Mucosa of gallbladder (tissue), 1 donor: ENCODE measurements at regions not wholly inside any gene's neighbourhood (a gene's known extent, or its start where the extent isn't known, plus 50 kb on each side); places are given as distances from the start of the nearest gene placed in this dataset.
A peak's percentile ranks its signal among the peaks of the same experiment; 100 is the strongest.

Source experiments
- DNase-seq: peaks from one replicate; pipeline ENCODE4 v3.0.0-alpha.2; 2020; ENCODE audit warnings: low spot score
- donor health status: DM: no; HTN: no; CAD: no.

GRCh38 chr18:34639687-34640086 lies 70.4 kb upstream of the DTNA start:
- no peak for DNase-seq

DNA sequence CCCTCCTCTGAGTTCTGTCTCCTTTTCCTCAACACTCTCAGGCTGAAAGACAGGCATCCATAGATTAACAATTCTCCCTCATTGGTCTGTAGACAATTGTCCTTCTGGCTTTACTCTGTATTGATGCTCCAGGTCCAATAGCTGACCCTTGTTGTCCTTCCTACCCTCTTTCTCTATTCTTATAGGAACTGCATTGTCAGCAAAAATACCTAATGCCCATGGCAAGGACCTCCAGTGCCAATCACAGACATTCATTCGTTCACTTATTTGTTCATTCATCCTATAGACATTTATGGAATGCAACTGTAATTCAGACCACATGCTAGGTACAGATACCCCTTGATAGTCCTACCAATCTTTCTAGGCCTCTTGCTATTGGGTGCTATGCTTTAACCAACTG lies 69.8 kb upstream of the DTNA start:
- no peak for DNase-seq

- no peak for DNase-seq
These were observed 66.1 kb upstream of the DTNA start for GRCh38 chr18:34643989-34644388.

DNA sequence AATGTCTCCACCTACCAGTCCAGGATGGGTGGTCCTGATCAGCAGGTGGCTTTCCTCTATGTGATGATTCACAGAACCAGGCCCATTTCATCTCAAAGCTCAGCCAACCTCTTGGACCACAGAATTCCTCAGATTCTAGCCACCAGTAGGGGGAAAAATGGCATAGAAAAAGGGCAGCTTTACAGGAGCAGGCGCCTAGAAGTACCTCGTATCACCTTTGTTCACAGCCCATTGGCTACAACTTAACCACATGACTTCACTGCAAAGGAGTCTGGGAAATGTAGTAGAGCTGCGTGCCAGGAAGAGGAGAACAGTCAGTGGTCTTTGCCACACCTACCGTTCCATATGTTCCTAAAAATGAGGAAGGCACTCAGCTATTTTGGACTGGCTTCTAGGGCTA lies 62.8 kb upstream of the DTNA start:
- DNase-seq, result no peak

- DNase-seq, result no peak
These were observed 61.7 kb upstream of the DTNA start for GRCh38 chr18:34648269-34648985.

- no peak for DNase-seq
These were observed 61.0 kb upstream of the DTNA start for GRCh38 chr18:34649080-34649479.

GRCh38 chr18:34650121-34650545 lies 60.0 kb upstream of the DTNA start:
- no peak for DNase-seq

DNA sequence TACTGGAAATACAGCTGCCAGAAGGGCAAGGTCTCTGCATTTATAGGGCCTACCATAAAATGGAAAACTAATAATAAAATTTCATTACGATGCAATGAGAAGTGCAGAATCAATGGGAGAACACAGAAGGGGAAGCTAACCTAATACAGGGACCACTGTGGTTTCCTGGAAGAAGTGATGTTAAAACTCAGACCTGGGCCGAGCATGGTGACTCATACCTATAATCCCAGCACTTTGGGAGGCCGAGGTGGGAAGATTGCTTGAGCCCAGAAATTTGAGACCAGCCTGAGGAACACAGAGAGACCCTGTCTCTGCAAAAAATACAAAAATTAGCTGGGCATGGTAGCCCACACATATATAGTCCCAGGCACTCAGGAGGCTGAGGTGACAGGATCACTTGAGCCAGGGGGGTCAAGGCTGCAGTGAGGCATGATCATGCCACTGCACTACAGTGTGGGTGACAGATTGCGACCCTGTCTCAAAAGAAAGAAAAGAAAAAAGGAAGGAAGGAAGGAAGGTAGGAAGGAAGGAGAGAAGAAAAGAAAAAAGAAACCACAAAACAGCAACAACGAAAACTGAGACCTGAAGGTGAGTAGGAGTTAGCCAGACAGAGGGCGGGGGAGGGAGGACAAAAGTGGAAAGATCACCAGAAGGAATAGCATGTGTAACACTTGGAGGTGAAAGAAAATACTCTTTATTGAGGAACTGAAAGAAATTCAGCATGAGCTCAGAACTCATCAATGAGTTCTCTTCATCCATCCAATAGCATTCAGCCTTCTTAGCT lies 58.3 kb upstream of the DTNA start:
- DNase-seq, result no peak

- DNase-seq, result no peak
These were observed 55.0 kb upstream of the DTNA start for GRCh38 chr18:34655131-34655530.

GRCh38 chr18:34657860-34658500 lies 52.1 kb upstream of the DTNA start:
- no peak for DNase-seq

- peak; percentile 90 for DNase-seq
These were observed 50.2 kb upstream of the DTNA start for GRCh38 chr18:34659579-34660517.
